Breast epithelium (tissue), 3 donors: ENCODE measurements at regions not wholly inside any gene's neighbourhood (a gene's known extent, or its start where the extent isn't known, plus 50 kb on each side); places are given as distances from the start of the nearest gene placed in this dataset.

ENCODE experiments used
- CTCF ChIP-seq, 3 donors: fragments of 450-650 bp; IDR thresholded peaks; one replicate each; pipeline ENCODE4 v1.5.1; 2016 to 2017; ENCODE audit warnings: antibody characterized with exemption in 3 of 3, mild to moderate bottlenecking in 3 of 3, moderate library complexity in 3 of 3
- POLR2A ChIP-seq: fragments of 450-650 bp; IDR thresholded peaks from one replicate; pipeline ENCODE4 v1.6.1; 2016; ENCODE audit warnings: antibody characterized with exemption, mild to moderate bottlenecking, moderate library complexity
- POLR2AphosphoS5 ChIP-seq, 3 donors: sonication (generic); formaldehyde crosslinking; IDR thresholded peaks; one replicate each; pipeline ENCODE4 v1.6.1; 2017; ENCODE audit warnings: antibody characterized with exemption in 3 of 3

DNA sequence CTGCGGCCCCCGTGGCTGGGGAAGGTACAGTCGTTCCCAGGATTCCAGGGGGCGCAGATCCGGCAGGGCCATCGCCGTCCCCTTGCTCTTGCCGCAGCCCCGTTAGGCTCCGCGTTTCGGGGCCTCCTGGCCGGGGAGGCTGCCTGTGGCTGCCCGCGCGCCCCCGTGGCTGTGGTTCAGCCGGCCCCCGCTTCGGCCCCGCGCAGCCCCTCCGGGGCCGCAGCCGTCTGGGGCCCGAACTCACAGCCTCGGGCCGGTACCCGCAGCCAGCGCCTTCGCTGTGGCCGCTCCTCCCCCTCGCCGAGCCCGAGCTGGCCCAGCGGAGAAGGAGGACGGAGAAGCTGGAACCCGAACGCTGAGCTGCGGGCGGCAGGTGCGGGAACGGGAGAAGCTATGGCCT is 1826.9 kb upstream of the DEFB115 start:
- TF ChIP-seq CTCF (IDR thresholded peaks at IDR 0.05) (no peak), POLR2A (no peak), POLR2AphosphoS5 (IDR thresholded peaks at IDR 0.05) (no peak)
